PC-3 (cell line): ENCODE measurements at regions not wholly inside any gene's neighbourhood (a gene's known extent, or its start where the extent isn't known, plus 50 kb on each side); places are given as distances from the start of the nearest gene placed in this dataset.
A peak's percentile ranks its signal among the peaks of the same experiment; 100 is the strongest.

Experiments
- ATAC-seq: fragments of 200-7000 bp; cut with Tn5 transposase; 2 replicates; pipeline ENCODE4 v1.9.1; 2020; ENCODE audit warnings: mild to moderate bottlenecking, moderate library complexity
- BruUV-seq: library from RNA; stranded (reverse); fragments of 400-500 nt; replicated peaks from 2 replicates; lab custom pipeline; 2021; lab: Mats Ljungman, UMichigan
- CTCF ChIA-PET: fragments of 300-600 bp; sonication (Branson Sonifier 250); formaldehyde crosslinking; loops from one replicate; lab custom pipeline; 2022; ENCODE audit warnings: antibody characterized with exemption; lab: Charles Lee
- POLR2A ChIA-PET: fragments of 300-600 bp; sonication (Branson Sonifier 250); formaldehyde crosslinking; loops from one replicate; lab custom pipeline; 2022; ENCODE audit warnings: antibody characterized with exemption; ENCODE audit not compliant: unreplicated experiment; lab: Charles Lee
- DNase-seq: peaks from one replicate; pipeline ENCODE4 v3.0.0-alpha.2; 2015
- H2AFZ ChIP-seq: fragments of 300-600 bp; sonication (generic); 2 replicates; pipeline ENCODE4 v1.6.0; 2016; ENCODE audit warnings: antibody characterized with exemption, low read length
- H3F3A ChIP-seq: fragments of 300-600 bp; sonication (generic); one replicate; pipeline ENCODE4 v1.6.0; 2017; ENCODE audit warnings: antibody characterized with exemption, low read length, control low read depth, mild to moderate bottlenecking; ENCODE audit not compliant: unreplicated experiment
- H3K27ac ChIP-seq: fragments of 300-600 bp; sonication (generic); 2 replicates; pipeline ENCODE4 v1.5.1; 2016; ENCODE audit warnings: mild to moderate bottlenecking, low read length
- H3K27me3 ChIP-seq: fragments of 300-600 bp; sonication (generic); 2 replicates; pipeline ENCODE4 v1.6.1; 2016; ENCODE audit warnings: low read length, mixed read lengths
- H3K36me3 ChIP-seq: fragments of 300-600 bp; sonication (generic); 2 replicates; pipeline ENCODE4 v1.6.1; 2016; ENCODE audit warnings: low read depth, mixed run types, low read length, mixed read lengths
- H3K4me1 ChIP-seq: fragments of 300-600 bp; sonication (generic); 2 replicates; pipeline ENCODE4 v1.5.1; 2016; ENCODE audit warnings: low read length; ENCODE audit not compliant: insufficient read depth
- H3K4me2 ChIP-seq: fragments of 300-600 bp; sonication (generic); 2 replicates; pipeline ENCODE4 v1.6.0; 2016; ENCODE audit warnings: low read length
- H3K4me3 ChIP-seq: fragments of 300-600 bp; sonication (generic); 2 replicates; pipeline ENCODE4 v1.5.1; 2016; ENCODE audit warnings: mild to moderate bottlenecking, low read length, mixed read lengths
- H3K79me2 ChIP-seq: fragments of 300-600 bp; sonication (generic); 2 replicates; pipeline ENCODE4 v1.6.1; 2017; ENCODE audit warnings: low read length, mixed read lengths
- H3K9ac ChIP-seq: fragments of 300-600 bp; sonication (generic); 2 replicates; pipeline ENCODE4 v1.6.0; 2016; ENCODE audit warnings: mild to moderate bottlenecking, low read length
- H3K9me2 ChIP-seq: fragments of 300-600 bp; sonication (generic); replicated peaks from 2 replicates; pipeline ENCODE4 v1.6.1; 2016; ENCODE audit warnings: mixed run types, low read length, mixed read lengths
- H3K9me3 ChIP-seq: fragments of 300-600 bp; sonication (generic); 2 replicates; pipeline ENCODE4 v1.6.1; 2016; ENCODE audit warnings: low read length, mixed read lengths
- H4K20me1 ChIP-seq: fragments of 300-600 bp; sonication (generic); 2 replicates; pipeline ENCODE4 v1.6.1; 2016; ENCODE audit warnings: low read length, mixed read lengths
- CTCF ChIP-seq: fragments of 300-600 bp; sonication (generic); conservative IDR thresholded peaks from 2 replicates; pipeline ENCODE4 v1.5.1; 2017; ENCODE audit warnings: antibody characterized with exemption, low read depth, mild to moderate bottlenecking, low read length
- EZH2 ChIP-seq: fragments of 300-600 bp; sonication (generic); IDR thresholded peaks from one replicate; pipeline ENCODE4 v1.6.1; 2017; ENCODE audit warnings: antibody characterized with exemption, mild to moderate bottlenecking, low read length; ENCODE audit not compliant: unreplicated experiment
- EZH2phosphoT487 ChIP-seq: fragments of 300-600 bp; sonication (generic); IDR thresholded peaks from 2 replicates; pipeline ENCODE4 v1.6.1; 2018; ENCODE audit warnings: mild to moderate bottlenecking, antibody characterized with exemption, low read length, borderline replicate concordance
- intact Hi-C: fragments of 100-400 bp; cut with micrococcal nuclease; formaldehyde crosslinking; loops from 2 replicates; pipeline ENCODE4 v1.9.0; 2023

- ChIA-PET CTCF (no interaction called here), POLR2A (no interaction called here)
- peak; percentile 13; the same call in 1 of the 2 replicates for ATAC-seq
- H3K9ac ChIP-seq = 0 out of 2 replicates have a peak overlapping the region, but pooled peaks have one; percentile 32
- no peaks in the 10 kb centered on the region for H3F3A ChIP-seq
- H4K20me1 ChIP-seq = no peaks in the 10 kb centered on the region
- peaks cover 17% of the 10 kb centered on the region for H3K4me1 ChIP-seq
- no peaks in the 10 kb centered on the region for H3K9me3 ChIP-seq
- no peaks in the 10 kb centered on the region for H3K79me2 ChIP-seq
- DNase-seq = peak; percentile 34
- TF ChIP-seq CTCF = no peak
- no peak for TF ChIP-seq EZH2phosphoT487
- TF ChIP-seq EZH2 = no peak
- peak overlapping the region; percentile 49; the same call in 1 of the 2 replicates for H3K4me3 ChIP-seq
- H3K9me2 ChIP-seq = no peaks in the 10 kb centered on the region
- H3K4me2 ChIP-seq = peak overlapping the region; percentile 74
- BruUV-seq = no TSS peak
- intact Hi-C loops = loop anchor here (10.0 kb wide), 1 partner anchor 247 kb away; no protein-coding TSS in a partner anchor
- 0 out of 2 replicates have a peak overlapping the region, but pooled peaks have one; percentile 13 for H2AFZ ChIP-seq
- no peaks in the 10 kb centered on the region for H3K36me3 ChIP-seq
- no peaks in the 10 kb centered on the region for H3K27me3 ChIP-seq
- H3K27ac ChIP-seq = peak overlapping the region; percentile 89
Observed at GRCh38 chr21:18771845-18772380, 368.3 kb upstream of the TMPRSS15 start.

GRCh38 chr21:18772404-18772803 is 368.8 kb upstream of the TMPRSS15 start:
- H2AFZ ChIP-seq = 0 out of 2 replicates have a peak overlapping the region, but pooled peaks have one; percentile 13
- CTCF ChIA-PET = no interaction called here
- ATAC-seq (peak; percentile 45; the same call in 1 of the 2 replicates), DNase-seq (peak; percentile 69)
- H3K27me3 ChIP-seq = no peaks in the 10 kb centered on the region
- no peaks in the 10 kb centered on the region for H3K36me3 ChIP-seq
- H3F3A ChIP-seq = no peaks in the 10 kb centered on the region
- POLR2A ChIA-PET = no interaction called here
- no peaks in the 10 kb centered on the region for H3K9me2 ChIP-seq
- peak overlapping the region; percentile 89 for H3K27ac ChIP-seq
- H3K4me3 ChIP-seq = peak overlapping the region; percentile 49; the same call in 1 of the 2 replicates
- 0 out of 2 replicates have a peak overlapping the region, but pooled peaks have one; percentile 32 for H3K9ac ChIP-seq
- peaks cover 17% of the 10 kb centered on the region for H3K4me1 ChIP-seq
- H4K20me1 ChIP-seq = no peaks in the 10 kb centered on the region
- intact Hi-C loops = loop anchor here (10.0 kb wide), 1 partner anchor 248 kb away; no protein-coding TSS in a partner anchor
- BruUV-seq = no TSS peak
- H3K9me3 ChIP-seq = no peaks in the 10 kb centered on the region
- peak overlapping the region; percentile 74 for H3K4me2 ChIP-seq
- TF ChIP-seq EZH2 = no peak
- no peak for TF ChIP-seq EZH2phosphoT487
- TF ChIP-seq CTCF = no peak
- no peaks in the 10 kb centered on the region for H3K79me2 ChIP-seq

GRCh38 chr21:18772897-18773296 is 369.3 kb upstream of the TMPRSS15 start:
- H3K4me3 ChIP-seq = peak overlapping the region; percentile 49; the same call in 1 of the 2 replicates
- no peaks in the 10 kb centered on the region for H3K79me2 ChIP-seq
- 0 out of 2 replicates have a peak overlapping the region, but pooled peaks have one; percentile 32 for H3K9ac ChIP-seq
- TF ChIP-seq CTCF (no peak), EZH2phosphoT487 (no peak), EZH2 (no peak)
- no peaks in the 10 kb centered on the region for H3K9me3 ChIP-seq
- H3K27me3 ChIP-seq = no peaks in the 10 kb centered on the region
- DNase-seq (peak; percentile 51), ATAC-seq (no peak)
- no peaks in the 10 kb centered on the region for H3F3A ChIP-seq
- H3K4me1 ChIP-seq = peaks cover 17% of the 10 kb centered on the region
- intact Hi-C loops = loop anchor here (10.0 kb wide), 1 partner anchor 248 kb away; no protein-coding TSS in a partner anchor
- POLR2A ChIA-PET = no interaction called here
- no peaks in the 10 kb centered on the region for H4K20me1 ChIP-seq
- no peaks in the 10 kb centered on the region for H3K36me3 ChIP-seq
- H3K9me2 ChIP-seq = no peaks in the 10 kb centered on the region
- CTCF ChIA-PET = no interaction called here
- peak overlapping the region; percentile 89 for H3K27ac ChIP-seq
- H3K4me2 ChIP-seq = peak overlapping the region; percentile 74
- BruUV-seq = no TSS peak
- no peak overlapping the region for H2AFZ ChIP-seq
